Osteocyte (in vitro differentiated cells): ENCODE measurements at regions not wholly inside any gene's neighbourhood (a gene's known extent, or its start where the extent isn't known, plus 50 kb on each side); places are given as distances from the start of the nearest gene placed in this dataset.

Experiments
- DNase-seq: peaks from one replicate; pipeline ENCODE4 v3.0.0; 2021; ENCODE audit warnings: mixed read lengths; ENCODE audit not compliant: unreplicated experiment; ENCODE audit errors: extremely low spot score
- H3K27ac Mint-ChIP-seq: one replicate; pipeline ENCODE4 v1.8.0; 2021; ENCODE audit warnings: mild to moderate bottlenecking, mixed read lengths; ENCODE audit not compliant: unreplicated experiment
- H3K27me3 Mint-ChIP-seq: one replicate; pipeline ENCODE4 v1.8.0; 2021; ENCODE audit warnings: mixed read lengths; ENCODE audit not compliant: unreplicated experiment
- H3K36me3 Mint-ChIP-seq: one replicate; pipeline ENCODE4 v1.8.0; 2021; ENCODE audit warnings: mixed read lengths; ENCODE audit not compliant: unreplicated experiment
- H3K4me1 Mint-ChIP-seq: one replicate; pipeline ENCODE4 v1.8.0; 2021; ENCODE audit warnings: mixed read lengths; ENCODE audit not compliant: unreplicated experiment
- H3K4me3 Mint-ChIP-seq: one replicate; pipeline ENCODE4 v1.8.0; 2021; ENCODE audit warnings: mild to moderate bottlenecking, moderate library complexity, mixed read lengths; ENCODE audit not compliant: unreplicated experiment
- H3K9me3 Mint-ChIP-seq: one replicate; pipeline ENCODE4 v1.8.0; 2021; ENCODE audit warnings: mixed read lengths; ENCODE audit not compliant: unreplicated experiment
- TF ChIP-seq, protein P1 (sequence below): fragments of 200-600 bp; sonication (generic); IDR thresholded peaks from 2 replicates; pipeline ENCODE4 v1.5.0; 2021; ENCODE audit warnings: antibody characterized with exemption, mild to moderate bottlenecking, moderate library complexity

DNA sequence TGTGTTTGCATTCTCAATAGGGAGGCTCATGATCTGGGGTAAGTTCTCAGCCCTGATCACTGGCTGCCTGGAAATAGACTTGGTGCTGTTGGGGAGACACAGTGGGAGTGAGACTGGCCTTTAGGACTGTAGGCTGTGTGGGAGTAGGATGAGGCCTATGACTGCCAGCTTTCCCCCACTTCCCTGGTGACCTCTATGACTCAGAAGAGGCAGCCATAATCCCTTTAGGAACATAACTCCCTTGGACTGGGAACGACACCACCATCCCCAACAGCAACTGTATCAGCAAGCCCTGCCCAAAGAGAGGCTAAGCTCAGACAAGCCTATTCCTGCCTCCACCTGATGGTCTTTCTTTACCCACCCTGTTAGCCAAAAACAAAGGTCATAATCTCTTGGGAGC is 91.3 kb downstream of the SUCNR1 start:
- peaks cover 34% of the 10 kb centered on the region for H3K4me1 Mint-ChIP-seq
- H3K9me3 Mint-ChIP-seq, result peaks cover 29% of the 10 kb centered on the region
- TF ChIP-seq, protein P1, sequence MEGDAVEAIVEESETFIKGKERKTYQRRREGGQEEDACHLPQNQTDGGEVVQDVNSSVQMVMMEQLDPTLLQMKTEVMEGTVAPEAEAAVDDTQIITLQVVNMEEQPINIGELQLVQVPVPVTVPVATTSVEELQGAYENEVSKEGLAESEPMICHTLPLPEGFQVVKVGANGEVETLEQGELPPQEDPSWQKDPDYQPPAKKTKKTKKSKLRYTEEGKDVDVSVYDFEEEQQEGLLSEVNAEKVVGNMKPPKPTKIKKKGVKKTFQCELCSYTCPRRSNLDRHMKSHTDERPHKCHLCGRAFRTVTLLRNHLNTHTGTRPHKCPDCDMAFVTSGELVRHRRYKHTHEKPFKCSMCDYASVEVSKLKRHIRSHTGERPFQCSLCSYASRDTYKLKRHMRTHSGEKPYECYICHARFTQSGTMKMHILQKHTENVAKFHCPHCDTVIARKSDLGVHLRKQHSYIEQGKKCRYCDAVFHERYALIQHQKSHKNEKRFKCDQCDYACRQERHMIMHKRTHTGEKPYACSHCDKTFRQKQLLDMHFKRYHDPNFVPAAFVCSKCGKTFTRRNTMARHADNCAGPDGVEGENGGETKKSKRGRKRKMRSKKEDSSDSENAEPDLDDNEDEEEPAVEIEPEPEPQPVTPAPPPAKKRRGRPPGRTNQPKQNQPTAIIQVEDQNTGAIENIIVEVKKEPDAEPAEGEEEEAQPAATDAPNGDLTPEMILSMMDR, result no peak
- DNase-seq, result no peak
- H3K36me3 Mint-ChIP-seq, result peaks cover 10% of the 10 kb centered on the region
- H3K4me3 Mint-ChIP-seq, result no peak overlapping the region
- H3K27ac Mint-ChIP-seq, result no peak overlapping the region
- H3K27me3 Mint-ChIP-seq, result no peaks in the 10 kb centered on the region

DNA sequence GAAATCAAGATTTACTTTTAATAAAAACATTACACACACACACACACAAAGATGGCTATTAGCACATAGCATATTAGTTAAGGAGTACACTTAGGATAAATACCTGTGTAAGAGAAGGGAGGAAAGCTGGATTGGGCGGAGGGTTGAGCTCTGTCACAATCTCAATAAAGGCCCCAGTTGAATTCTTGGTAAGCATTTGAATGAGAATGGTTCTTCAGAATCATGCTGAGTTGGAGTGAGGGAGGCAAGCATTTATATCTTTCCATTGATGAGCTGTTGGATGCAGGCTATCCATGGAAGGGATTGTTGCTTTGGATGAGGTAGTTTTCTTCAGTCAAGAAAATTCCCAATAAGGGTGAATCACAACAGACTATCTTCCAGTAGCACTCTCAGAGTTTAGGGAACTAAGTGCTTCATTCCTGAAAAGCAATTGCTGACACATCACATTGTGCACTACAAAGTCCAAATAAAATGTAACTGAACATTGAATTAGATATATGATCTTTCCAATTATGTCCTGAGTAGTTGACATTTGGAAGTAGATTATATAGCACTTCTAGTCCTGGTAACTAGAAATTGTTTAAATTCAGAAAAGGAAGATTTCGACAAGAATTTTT is 95.7 kb downstream of the SUCNR1 start:
- no peak overlapping the region for H3K4me3 Mint-ChIP-seq
- H3K27me3 Mint-ChIP-seq, result no peaks in the 10 kb centered on the region
- no peak for DNase-seq
- peaks cover 15% of the 10 kb centered on the region for H3K4me1 Mint-ChIP-seq
- peaks cover 29% of the 10 kb centered on the region for H3K9me3 Mint-ChIP-seq
- H3K27ac Mint-ChIP-seq, result no peak overlapping the region
- H3K36me3 Mint-ChIP-seq, result peaks cover 10% of the 10 kb centered on the region
- TF ChIP-seq, protein P1, result no peak

DNA sequence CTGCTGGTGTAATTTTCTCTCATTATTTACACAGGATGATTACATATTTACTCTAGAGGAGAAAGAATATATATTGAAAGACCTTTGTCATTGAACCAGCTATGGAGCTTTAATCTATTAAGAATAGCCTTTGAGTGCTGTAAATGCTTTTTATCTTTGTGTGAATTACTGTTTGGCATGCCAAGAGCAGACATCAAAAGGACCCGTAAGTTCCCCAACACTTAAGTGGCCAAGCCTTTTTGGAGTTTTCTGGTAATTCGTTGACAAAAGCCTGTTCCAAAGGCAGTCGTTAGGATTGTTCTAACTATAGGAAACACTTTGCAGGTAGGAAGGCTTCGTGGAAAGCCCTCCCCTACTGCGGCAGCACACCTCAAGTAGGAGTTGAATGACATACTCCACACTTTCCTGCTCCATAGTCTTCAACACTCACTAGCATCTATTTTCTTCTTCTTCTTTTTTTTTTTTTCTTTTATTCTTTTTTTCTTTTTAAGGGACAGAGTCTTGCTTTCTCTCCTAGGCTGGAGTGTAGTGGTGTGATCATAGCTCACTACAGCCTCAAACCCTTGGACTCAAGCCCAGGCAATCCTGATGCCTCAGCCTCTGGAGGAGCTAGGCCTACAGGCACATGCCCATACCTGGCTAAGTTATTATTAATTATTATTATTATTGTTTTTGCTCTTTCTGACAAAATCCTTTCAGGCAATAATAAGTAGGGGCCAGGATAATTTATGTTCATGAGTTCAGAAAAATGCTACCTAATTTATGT is 98.6 kb downstream of the SUCNR1 start:
- Mint-ChIP-seq H3K4me3 (no peak overlapping the region), H3K27me3 (no peaks in the 10 kb centered on the region), H3K9me3 (peaks cover 13% of the 10 kb centered on the region), H3K27ac (no peak overlapping the region), H3K4me1 (peaks cover 37% of the 10 kb centered on the region), H3K36me3 (peaks cover 6% of the 10 kb centered on the region)
- no peak for DNase-seq
- TF ChIP-seq, protein P1, result no peak

DNA sequence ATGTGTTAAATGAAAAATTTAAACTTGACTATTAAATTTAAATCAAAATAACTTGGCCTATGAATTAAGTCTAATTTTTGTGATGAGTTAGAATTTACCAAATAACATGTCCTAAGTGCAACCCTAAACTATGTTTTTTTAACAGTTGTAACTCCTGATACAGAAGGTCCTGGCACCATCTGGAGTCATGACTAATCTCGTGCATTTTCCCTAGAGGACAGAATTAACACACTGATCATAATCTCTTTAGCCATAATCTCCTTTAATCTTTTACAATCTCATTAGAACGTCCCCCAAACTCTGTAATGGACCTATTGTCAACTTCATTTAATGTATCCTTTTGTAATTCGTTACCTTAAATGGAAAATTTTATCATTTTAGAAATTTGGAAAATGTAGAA is 100.6 kb downstream of the SUCNR1 start:
- no peaks in the 10 kb centered on the region for H3K36me3 Mint-ChIP-seq
- H3K4me3 Mint-ChIP-seq, result no peak overlapping the region
- TF ChIP-seq, protein P1, result no peak
- H3K27ac Mint-ChIP-seq, result no peak overlapping the region
- peaks cover 4% of the 10 kb centered on the region for H3K9me3 Mint-ChIP-seq
- DNase-seq, result no peak
- H3K27me3 Mint-ChIP-seq, result no peaks in the 10 kb centered on the region
- peaks cover 44% of the 10 kb centered on the region for H3K4me1 Mint-ChIP-seq

DNA sequence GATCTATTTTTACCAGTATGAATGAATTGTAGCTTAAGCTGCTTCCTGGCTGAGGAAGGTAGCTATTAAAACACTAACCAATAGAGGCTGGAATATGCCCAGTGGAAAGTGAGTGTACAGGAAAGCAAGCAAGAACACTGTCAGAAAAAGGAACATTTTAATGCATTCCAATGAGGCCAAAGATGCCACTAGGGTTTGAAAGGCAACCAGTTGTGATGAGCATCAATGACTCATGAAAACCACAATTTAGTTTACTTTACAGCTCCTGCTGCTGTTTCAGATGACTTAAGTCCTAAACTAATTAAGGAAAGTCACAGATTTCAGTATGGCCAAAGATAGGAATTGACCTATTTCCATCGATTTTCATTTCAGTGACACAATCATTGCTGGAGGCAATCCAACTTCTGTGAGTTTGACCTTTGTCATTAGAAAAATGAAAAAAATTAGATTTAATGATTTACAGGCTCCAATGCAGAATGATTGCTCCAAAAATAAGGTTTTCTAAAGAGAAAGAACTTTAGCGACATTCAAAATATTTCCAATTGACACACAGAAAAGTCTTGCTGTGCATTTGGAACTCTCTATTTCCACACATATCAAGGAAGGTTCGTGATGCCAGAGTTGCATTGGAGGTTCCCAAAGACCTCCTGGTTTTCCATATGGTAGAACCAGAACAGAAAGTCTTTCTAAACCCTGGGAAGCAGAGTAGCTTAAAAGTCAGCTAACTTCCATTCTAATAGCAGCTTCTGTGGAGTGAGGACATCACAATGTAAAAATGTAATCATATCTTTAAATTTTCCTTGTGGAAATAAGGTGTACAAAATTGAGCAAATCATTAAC is 103.0 kb downstream of the SUCNR1 start:
- Mint-ChIP-seq H3K9me3 (peaks cover 7% of the 10 kb centered on the region), H3K36me3 (no peaks in the 10 kb centered on the region), H3K27ac (peak overlapping the region; percentile 77), H3K27me3 (no peaks in the 10 kb centered on the region), H3K4me1 (peaks cover 53% of the 10 kb centered on the region), H3K4me3 (peak overlapping the region; percentile 56)
- TF ChIP-seq, protein P1, result no peak
- DNase-seq, result no peak
